ENCODE measurements at regions not wholly inside any gene's neighbourhood (a gene's known extent, or its start where the extent isn't known, plus 50 kb on each side); places are given as distances from the start of the nearest gene placed in this dataset.

DNA sequence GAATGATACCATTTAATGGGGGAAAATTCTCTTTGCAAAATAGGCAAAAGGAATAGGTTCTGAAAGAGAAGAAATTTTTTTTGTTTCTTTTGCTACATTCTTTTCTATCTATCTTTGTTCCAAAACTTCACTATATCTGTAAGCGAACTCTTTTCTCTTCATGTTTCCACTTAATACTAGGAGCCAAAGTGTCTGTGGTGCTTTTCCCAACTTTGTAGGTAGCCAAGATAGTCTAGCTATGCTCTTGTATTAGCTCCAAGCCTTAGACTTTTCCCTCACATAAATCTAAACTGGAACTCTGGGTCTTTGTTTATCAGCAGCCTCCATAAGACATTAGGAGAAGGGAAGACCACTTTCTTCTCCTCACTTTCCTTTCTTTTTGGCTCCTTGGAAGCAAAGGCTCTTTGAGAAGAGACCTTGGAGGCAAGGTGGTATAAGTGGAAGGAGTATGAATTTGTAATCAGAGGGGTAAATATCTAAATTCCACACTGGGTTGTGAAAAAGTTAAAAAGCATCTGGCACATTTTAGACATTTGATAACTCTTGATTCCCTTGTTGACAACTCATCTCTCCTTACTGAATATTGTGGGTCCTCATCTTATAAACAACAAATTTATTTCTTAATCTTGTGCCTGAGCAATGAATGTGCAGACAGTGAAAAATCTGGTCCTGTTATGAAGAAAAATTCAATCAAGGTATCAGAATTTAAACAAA, 130.0 kb downstream of the EHF start:
- H3K27ac ChIP-seq: no peak overlapping the region
- in situ Hi-C loops (cut with HindIII; ENCODE audit: low pct_ligation_motif_present, low sequenced_read_pairs): no loop called here
- H3K36me3 ChIP-seq (replicated peaks): no peaks in the 10 kb centered on the region

GRCh38 chr11:34749666-34750659, 129.1 kb downstream of the EHF start:
- Histone ChIP-seq H3K4me3 (ENCODE audit: low read depth, low read length) (no peak overlapping the region), H3K36me3 (replicated peaks) (no peaks in the 10 kb centered on the region), H3K27ac (no peak overlapping the region), H3K27me3 (replicated peaks) (no peaks in the 10 kb centered on the region)
- no peak for TF ChIP-seq CTCF (IDR thresholded peaks at IDR 0.05; ENCODE audit: low read depth, low read length, missing control alignments)
- DNase-seq: peak; percentile 74
- in situ Hi-C loops (cut with HindIII; ENCODE audit: low pct_ligation_motif_present, low sequenced_read_pairs): no loop called here

More for the DNA sequence above, 130.0 kb downstream of the EHF start:
- no peak for TF ChIP-seq CTCF (IDR thresholded peaks at IDR 0.05; ENCODE audit: low read depth, low read length, missing control alignments)
- H3K27me3 ChIP-seq (replicated peaks): no peaks in the 10 kb centered on the region
- DNase-seq: no peak
- H3K4me3 ChIP-seq (ENCODE audit: low read depth, low read length): no peak overlapping the region

DNA sequence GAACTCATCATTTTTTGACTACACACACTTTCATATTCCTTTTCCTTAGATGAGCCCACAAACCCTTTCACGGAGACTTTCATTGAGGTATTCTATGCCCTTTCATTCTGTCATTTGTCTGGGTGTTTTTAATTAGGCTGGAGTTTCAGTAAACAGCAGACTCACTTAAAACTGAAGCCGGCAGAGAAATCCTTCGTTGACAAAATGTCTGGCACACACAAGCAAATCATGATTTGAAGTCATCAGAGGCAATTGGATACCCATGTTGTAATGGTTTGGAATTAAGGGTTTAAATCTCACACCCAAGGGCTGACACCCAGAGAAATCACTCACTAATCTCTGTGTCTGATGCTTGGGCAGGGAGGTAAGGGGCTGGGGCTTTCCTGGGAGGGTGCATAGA, 127.1 kb downstream of the EHF start:
- no peak for TF ChIP-seq CTCF (IDR thresholded peaks at IDR 0.05; ENCODE audit: low read depth, low read length, missing control alignments)
- Histone ChIP-seq H3K36me3 (replicated peaks) (no peaks in the 10 kb centered on the region), H3K27me3 (replicated peaks) (no peaks in the 10 kb centered on the region), H3K27ac (no peak overlapping the region), H3K4me3 (ENCODE audit: low read depth, low read length) (no peak overlapping the region)
- no peak for DNase-seq
- in situ Hi-C loops (cut with HindIII; ENCODE audit: low pct_ligation_motif_present, low sequenced_read_pairs): no loop called here

DNA sequence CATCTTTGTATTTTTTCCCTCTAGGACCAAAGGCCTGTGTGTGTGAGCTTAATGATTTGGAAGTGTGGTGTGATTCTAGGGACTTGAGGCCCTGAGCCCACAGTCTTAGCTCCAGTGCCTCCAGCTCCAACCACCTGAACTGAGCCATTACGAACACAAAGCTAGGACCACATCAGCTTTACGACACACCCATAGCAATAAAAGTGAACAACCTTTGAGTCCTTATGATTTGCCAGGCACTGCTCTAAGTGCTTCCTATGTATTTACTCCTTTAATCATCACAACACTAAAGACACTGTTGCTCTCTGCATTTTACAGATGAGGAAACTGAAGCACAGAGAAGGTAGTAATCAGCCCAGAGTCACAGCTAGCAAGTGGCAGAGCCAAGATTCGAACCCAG, 126.4 kb downstream of the EHF start:
- Histone ChIP-seq H3K4me3 (ENCODE audit: low read depth, low read length) (no peak overlapping the region), H3K27me3 (replicated peaks) (peaks cover 2% of the 10 kb centered on the region), H3K27ac (no peak overlapping the region), H3K36me3 (replicated peaks) (no peaks in the 10 kb centered on the region)
- DNase-seq: no peak
- in situ Hi-C loops (cut with HindIII; ENCODE audit: low pct_ligation_motif_present, low sequenced_read_pairs): no loop called here
- no peak for TF ChIP-seq CTCF (IDR thresholded peaks at IDR 0.05; ENCODE audit: low read depth, low read length, missing control alignments)

- DNase-seq: no peak
- TF ChIP-seq CTCF (IDR thresholded peaks at IDR 0.05; ENCODE audit: low read depth, low read length, missing control alignments): no peak
- in situ Hi-C loops (cut with HindIII; ENCODE audit: low pct_ligation_motif_present, low sequenced_read_pairs): no loop called here
- no peaks in the 10 kb centered on the region for H3K36me3 ChIP-seq (replicated peaks)
- no peak overlapping the region for H3K27ac ChIP-seq
- H3K4me3 ChIP-seq (ENCODE audit: low read depth, low read length): no peak overlapping the region
- H3K27me3 ChIP-seq (replicated peaks): peaks cover 2% of the 10 kb centered on the region
Measured at GRCh38 chr11:34745195-34745594, 124.3 kb downstream of the EHF start.

Data from brain microvascular endothelial cell (primary cell).